Epithelial cell of prostate (primary cell): ENCODE measurements at regions not wholly inside any gene's neighbourhood (a gene's known extent, or its start where the extent isn't known, plus 50 kb on each side); places are given as distances from the start of the nearest gene placed in this dataset.
"Not testable (repeated sequence)": the region's sequence is repeated elsewhere in the genome, so short reads cannot be mapped to it uniquely, and the experiment has no call there.

Experiments used
- DNase-seq: peaks from one replicate; pipeline ENCODE4 v3.0.0-alpha.2; 2011; ENCODE audit warnings: low read depth, low spot score
- H3K27ac ChIP-seq: fragments of 450-650 bp; 2 replicates; pipeline ENCODE4 v1.5.1; 2017; ENCODE audit warnings: mild to moderate bottlenecking

GRCh38 chr6:120931520-120932180 is 402.6 kb downstream of the TBC1D32 start:
- H3K27ac ChIP-seq, DNase-seq: not testable (repeated sequence)

- H3K27ac ChIP-seq, DNase-seq: not testable (repeated sequence)
Observed at GRCh38 chr6:120930500-120930899, 403.8 kb downstream of the TBC1D32 start.

- DNase-seq = no peak
- no peak overlapping the region for H3K27ac ChIP-seq
Observed at GRCh38 chr6:120924214-120924613, 410.1 kb downstream of the TBC1D32 start.

GRCh38 chr6:120918137-120918536 is 416.1 kb downstream of the TBC1D32 start:
- no peak for DNase-seq
- H3K27ac ChIP-seq = no peak overlapping the region

- no peak overlapping the region for H3K27ac ChIP-seq
- DNase-seq = no peak
Observed at GRCh38 chr6:120916844-120917243, 417.4 kb downstream of the TBC1D32 start.

GRCh38 chr6:120913486-120913885 is 420.8 kb downstream of the TBC1D32 start:
- no peak overlapping the region for H3K27ac ChIP-seq
- DNase-seq = no peak

GRCh38 chr6:120908767-120909166 is 425.5 kb downstream of the TBC1D32 start:
- DNase-seq = no peak
- H3K27ac ChIP-seq = no peak overlapping the region

GRCh38 chr6:120903836-120904235 is 430.4 kb downstream of the TBC1D32 start:
- no peak for DNase-seq

GRCh38 chr6:120899932-120900331 is 434.3 kb downstream of the TBC1D32 start:
- no peak for DNase-seq
- no peak overlapping the region for H3K27ac ChIP-seq

More at GRCh38 chr6:120903836-120904235, 430.4 kb downstream of the TBC1D32 start:
- H3K27ac ChIP-seq = no peak overlapping the region

- H3K27ac ChIP-seq = no peak overlapping the region
- DNase-seq = no peak
Observed at GRCh38 chr6:120894077-120894476, 440.2 kb downstream of the TBC1D32 start.

GRCh38 chr6:120876931-120877330 is 457.3 kb downstream of the TBC1D32 start:
- DNase-seq = no peak
- no peak overlapping the region for H3K27ac ChIP-seq

GRCh38 chr6:120876424-120876823 is 457.9 kb downstream of the TBC1D32 start:
- no peak overlapping the region for H3K27ac ChIP-seq
- no peak for DNase-seq

- no peak overlapping the region for H3K27ac ChIP-seq
- no peak for DNase-seq
Observed at GRCh38 chr6:120875900-120876299, 458.4 kb downstream of the TBC1D32 start.

GRCh38 chr6:120874422-120874821 is 459.9 kb downstream of the TBC1D32 start:
- no peak overlapping the region for H3K27ac ChIP-seq
- DNase-seq = no peak

- no peak overlapping the region for H3K27ac ChIP-seq
- no peak for DNase-seq
Observed at GRCh38 chr6:120873125-120873865, 461.0 kb downstream of the TBC1D32 start.

- no peak for DNase-seq
- no peak overlapping the region for H3K27ac ChIP-seq
Observed at GRCh38 chr6:120872262-120872578, 462.1 kb downstream of the TBC1D32 start.

- DNase-seq = no peak
- no peak overlapping the region for H3K27ac ChIP-seq
Observed at GRCh38 chr6:120871416-120872261, 462.6 kb downstream of the TBC1D32 start.

- no peak for DNase-seq
- H3K27ac ChIP-seq = no peak overlapping the region
Observed at GRCh38 chr6:120869397-120869796, 464.9 kb downstream of the TBC1D32 start.

- DNase-seq = no peak
- no peak overlapping the region for H3K27ac ChIP-seq
Observed at GRCh38 chr6:120857422-120857821, 476.9 kb downstream of the TBC1D32 start.

- H3K27ac ChIP-seq = no peak overlapping the region
- no peak for DNase-seq
Observed at GRCh38 chr6:120854583-120854982, 479.7 kb downstream of the TBC1D32 start.

GRCh38 chr6:120853489-120853888 is 480.8 kb downstream of the TBC1D32 start:
- no peak for DNase-seq
- no peak overlapping the region for H3K27ac ChIP-seq
